ENCODE measurements at regions not wholly inside any gene's neighbourhood (a gene's known extent, or its start where the extent isn't known, plus 50 kb on each side); places are given as distances from the start of the nearest gene placed in this dataset.

DNA sequence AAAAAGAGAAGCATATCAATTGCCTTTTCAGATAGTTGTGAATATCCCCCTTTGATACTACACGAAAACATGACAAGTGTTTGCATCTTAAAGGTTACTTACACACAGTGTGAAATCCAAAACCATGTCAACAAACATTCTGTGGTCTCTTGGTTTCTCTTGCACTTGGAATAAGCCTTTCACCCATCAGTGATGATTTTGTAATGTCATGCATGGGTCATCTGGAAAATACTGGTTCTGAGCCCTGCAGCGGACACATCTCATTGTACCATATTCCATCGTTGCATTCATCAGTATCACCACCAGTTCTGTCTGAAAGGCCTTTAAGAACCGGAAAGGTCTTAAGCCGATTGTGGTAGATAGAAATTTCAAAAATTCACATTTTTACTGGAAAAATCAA, 65.4 kb upstream of the SOX1 start:
- no peak for DNase-seq (ENCODE audit: low spot score)

DNA sequence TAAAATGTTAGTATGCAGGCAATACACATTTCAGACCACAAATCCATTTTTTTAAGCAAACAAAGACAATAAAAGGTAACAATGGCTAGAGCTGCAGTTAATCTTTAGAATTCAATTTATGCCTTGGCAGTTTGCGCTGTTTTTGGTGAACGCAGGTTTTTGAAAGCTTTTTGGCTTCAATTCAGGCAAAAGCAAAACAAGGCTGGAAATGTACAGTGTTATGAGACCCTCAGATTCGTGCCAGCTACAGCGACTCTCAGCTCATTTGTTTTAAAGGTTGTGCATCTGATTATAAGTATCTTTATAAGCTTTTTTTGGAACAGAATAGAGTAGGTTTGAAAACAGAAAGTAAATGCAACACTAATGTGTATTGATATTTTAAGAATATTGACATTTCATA, 63.6 kb upstream of the SOX1 start:
- no peak for DNase-seq (ENCODE audit: low spot score)

DNA sequence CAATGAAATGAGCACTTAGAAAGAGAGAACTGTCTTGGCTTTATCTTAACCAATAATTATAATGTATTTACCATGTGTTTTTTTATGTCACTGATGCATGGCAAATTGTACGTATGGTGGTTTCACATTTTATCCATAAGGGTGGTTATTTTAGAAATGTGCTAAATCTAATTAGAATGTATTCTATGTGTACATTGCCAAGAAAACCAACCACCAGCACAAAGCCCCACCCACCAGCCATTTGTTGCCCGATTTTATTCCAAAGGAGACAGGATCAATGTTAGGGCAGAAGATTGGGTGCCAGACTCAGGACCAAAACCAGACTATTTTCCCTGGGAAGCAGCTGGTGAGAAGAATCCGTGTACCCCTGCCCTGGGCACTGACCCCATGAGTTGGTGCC, 63.0 kb upstream of the SOX1 start:
- DNase-seq (ENCODE audit: low spot score): no peak

DNA sequence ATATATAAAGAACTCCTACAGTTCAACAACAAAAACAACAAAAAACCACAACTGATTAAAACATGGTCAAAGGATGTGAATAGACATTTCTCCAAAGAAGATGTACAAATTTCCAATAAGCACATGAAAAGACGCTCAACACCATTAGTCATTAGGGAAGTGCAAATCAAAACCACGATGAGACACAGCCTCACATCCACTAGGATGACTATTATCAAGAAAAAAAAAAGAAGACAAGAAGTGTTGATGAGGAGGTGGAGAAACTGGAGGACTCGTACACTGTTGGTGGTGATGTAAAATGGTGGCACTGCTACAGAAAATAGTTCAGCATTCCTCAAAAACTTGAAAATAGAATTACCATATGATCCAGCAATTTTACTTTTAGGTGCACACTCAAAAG, 61.0 kb upstream of the SOX1 start:
- DNase-seq (ENCODE audit: low spot score): no peak

DNA sequence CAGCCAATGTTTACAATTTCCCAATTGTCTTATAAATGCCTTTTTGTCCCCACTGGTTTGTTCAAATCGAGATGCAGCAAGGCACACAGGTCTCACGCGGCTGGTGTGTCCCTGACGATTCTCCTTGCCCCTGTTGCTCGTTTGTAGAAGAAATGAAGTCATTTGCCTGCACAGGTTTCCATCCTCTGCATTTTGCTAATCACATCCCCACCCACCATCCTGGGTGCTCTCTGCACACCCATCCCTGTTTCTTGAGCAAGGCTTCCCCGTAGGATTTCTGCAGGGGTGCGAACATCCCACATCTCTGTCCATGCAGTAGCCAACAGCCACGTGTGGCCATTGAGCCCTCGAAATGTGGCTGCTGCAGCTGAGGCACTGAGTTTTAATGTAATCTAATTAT, 59.8 kb upstream of the SOX1 start:
- no peak for DNase-seq (ENCODE audit: low spot score)

DNA sequence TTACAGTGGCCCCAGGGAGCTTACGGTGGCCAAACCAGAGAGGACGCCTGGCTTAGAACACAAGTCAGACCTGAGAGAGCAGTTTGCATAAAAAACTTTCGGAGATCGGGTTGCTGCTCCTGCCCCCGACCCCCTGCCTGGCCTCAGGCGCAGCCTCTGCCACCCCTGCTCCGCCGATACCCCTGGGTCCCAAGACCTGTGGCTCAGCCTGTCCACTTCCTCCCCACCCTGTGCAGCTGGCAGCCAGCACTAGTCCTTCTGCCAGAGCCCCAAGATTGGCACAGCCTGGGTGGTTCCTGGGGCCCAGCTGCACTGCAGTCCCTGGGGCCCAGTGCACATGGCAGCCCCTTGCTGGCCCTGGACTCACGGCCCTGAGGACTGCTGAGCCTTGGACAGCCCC, 56.2 kb upstream of the SOX1 start:
- DNase-seq (ENCODE audit: low spot score): no peak

DNA sequence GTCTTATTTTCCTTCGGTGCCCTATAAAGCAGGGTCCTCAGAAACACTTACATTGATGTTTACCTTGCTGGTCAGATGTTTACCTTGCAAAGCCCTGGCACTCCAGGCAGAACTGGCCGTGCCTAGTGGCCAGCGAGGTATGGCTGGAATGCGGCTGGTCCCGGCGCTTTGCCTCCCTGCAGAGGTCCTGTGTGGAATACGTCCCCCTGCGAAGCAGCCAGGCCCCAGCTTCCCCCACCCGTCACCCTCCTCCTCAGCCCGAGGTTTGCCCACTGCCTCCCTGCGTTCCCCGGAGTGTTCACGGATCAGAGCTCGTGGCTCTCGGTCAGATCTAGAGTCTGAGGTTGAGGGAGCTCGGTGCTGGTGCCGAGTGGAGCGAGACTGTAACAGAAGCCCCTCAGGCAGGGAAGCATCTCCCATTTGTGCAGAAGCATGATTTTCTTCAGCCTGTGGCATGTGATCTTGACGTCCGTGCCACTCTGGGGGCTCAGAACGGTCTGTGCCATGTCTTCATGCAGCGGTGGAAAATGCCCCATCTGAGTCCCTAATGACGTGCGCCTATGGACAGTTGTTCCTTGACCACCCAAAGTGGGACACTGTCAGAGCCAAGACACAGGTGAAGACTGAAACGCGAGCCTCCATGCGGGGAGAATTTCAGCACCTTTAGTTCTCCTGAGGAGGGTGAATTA, 54.8 kb upstream of the SOX1 start:
- no peak for DNase-seq (ENCODE audit: low spot score)

DNA sequence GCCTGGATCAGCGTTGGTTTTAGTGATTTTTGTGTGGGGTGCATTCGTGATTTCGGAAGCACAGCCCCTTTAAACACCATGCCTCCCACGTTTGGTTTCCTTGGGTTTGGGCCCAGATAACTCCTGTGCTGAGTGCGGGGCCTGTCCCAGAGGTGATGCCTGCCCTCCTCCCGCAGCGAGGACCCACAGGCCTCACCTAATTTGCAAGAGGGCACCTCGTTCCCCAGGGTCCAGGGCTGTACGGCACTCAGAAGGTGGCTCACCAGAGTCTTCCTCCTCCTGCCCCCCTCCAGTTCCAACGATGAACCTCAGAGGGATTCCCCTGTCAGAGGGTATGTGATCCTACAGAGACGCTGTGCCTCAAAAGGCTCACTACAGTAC, 54.3 kb upstream of the SOX1 start:
- DNase-seq (ENCODE audit: low spot score): no peak

DNA sequence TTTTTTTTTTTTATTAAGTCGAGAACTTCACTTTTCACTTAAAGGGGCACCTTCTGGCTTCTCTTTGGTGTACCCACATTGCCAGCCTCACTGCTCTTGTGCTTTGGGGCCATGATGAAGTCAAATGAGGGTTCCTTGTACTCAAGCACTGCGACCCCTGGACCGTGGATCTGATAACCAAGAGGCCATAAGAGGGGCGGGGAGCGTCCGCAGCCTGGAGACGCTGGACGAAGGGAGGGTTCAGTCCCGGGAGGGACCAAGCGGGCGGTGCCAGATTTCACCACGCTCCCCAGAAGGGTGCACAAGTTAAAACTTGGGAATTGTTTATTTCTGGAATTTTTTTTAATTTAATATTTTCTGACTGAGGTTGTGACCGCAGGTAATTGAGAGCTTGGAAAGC, 53.3 kb upstream of the SOX1 start:
- no peak for DNase-seq (ENCODE audit: low spot score)

DNA sequence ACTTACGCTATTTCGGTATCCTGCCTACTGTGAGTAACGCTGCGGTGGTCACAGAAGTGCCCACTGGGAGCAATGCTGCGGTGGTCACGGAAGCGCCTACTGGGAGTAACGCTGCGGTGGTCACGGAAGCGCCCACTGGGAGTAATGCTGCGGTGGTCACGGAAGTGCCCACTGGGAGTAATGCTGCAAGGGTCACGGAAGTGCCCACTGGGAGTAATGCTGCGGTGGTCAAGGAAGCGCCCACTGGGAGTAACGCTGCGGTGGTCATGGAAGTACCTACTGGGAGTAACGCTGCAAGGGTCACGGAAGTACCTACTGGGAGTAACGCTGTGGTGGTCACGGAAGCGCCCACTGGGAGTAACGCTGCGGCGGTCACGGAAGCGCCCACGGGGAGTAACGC, 52.1 kb upstream of the SOX1 start:
- DNase-seq (ENCODE audit: low spot score): no peak
